ENCODE measurements at regions not wholly inside any gene's neighbourhood (a gene's known extent, or its start where the extent isn't known, plus 50 kb on each side); places are given as distances from the start of the nearest gene placed in this dataset.
"Not testable (repeated sequence)": the region's sequence is repeated elsewhere in the genome, so short reads cannot be mapped to it uniquely, and the experiment has no call there.

GRCh38 chr4:3368841-3369760, 72.7 kb upstream of the HGFAC start:
- no peak for FAIRE-seq

GRCh38 chr4:3369781-3370674, 71.7 kb upstream of the HGFAC start:
- no peak for TF ChIP-seq POLR2A (IDR thresholded peaks at IDR 0.05; ENCODE audit: low read depth, low read length)
- no peak for FAIRE-seq
- peak; percentile 57 for DNase-seq (ENCODE audit: insufficient read length, low spot score)

More at GRCh38 chr4:3368841-3369760, 72.7 kb upstream of the HGFAC start:
- TF ChIP-seq POLR2A (IDR thresholded peaks at IDR 0.05; ENCODE audit: low read depth, low read length), result no peak
- no peak for DNase-seq (ENCODE audit: insufficient read length, low spot score)

- DNase-seq (ENCODE audit: insufficient read length, low spot score) (no peak), FAIRE-seq (no peak)
- no peak for TF ChIP-seq POLR2A (IDR thresholded peaks at IDR 0.05; ENCODE audit: low read depth, low read length)
Observed at GRCh38 chr4:3371033-3372001, 70.5 kb upstream of the HGFAC start.

GRCh38 chr4:3372264-3372932, 69.4 kb upstream of the HGFAC start:
- FAIRE-seq (no peak), DNase-seq (ENCODE audit: insufficient read length, low spot score) (no peak)
- no peak for TF ChIP-seq POLR2A (IDR thresholded peaks at IDR 0.05; ENCODE audit: low read depth, low read length)

GRCh38 chr4:3372933-3373465, 68.8 kb upstream of the HGFAC start:
- DNase-seq (ENCODE audit: insufficient read length, low spot score), result no peak
- no peak for FAIRE-seq
- TF ChIP-seq POLR2A (IDR thresholded peaks at IDR 0.05; ENCODE audit: low read depth, low read length), result no peak

GRCh38 chr4:3373468-3373867, 68.3 kb upstream of the HGFAC start:
- DNase-seq (ENCODE audit: insufficient read length, low spot score), result no peak
- no peak for TF ChIP-seq POLR2A (IDR thresholded peaks at IDR 0.05; ENCODE audit: low read depth, low read length)
- no peak for FAIRE-seq

GRCh38 chr4:3374011-3374645, 67.6 kb upstream of the HGFAC start:
- FAIRE-seq (no peak), DNase-seq (ENCODE audit: insufficient read length, low spot score) (no peak)
- TF ChIP-seq POLR2A (IDR thresholded peaks at IDR 0.05; ENCODE audit: low read depth, low read length), result no peak

- no peak for FAIRE-seq
- TF ChIP-seq POLR2A (IDR thresholded peaks at IDR 0.05; ENCODE audit: low read depth, low read length), result no peak
- no peak for DNase-seq (ENCODE audit: insufficient read length, low spot score)
Observed at GRCh38 chr4:3374667-3375066, 67.1 kb upstream of the HGFAC start.

- FAIRE-seq (no peak), DNase-seq (ENCODE audit: insufficient read length, low spot score) (peak; percentile 77)
- TF ChIP-seq POLR2A (IDR thresholded peaks at IDR 0.05; ENCODE audit: low read depth, low read length), result no peak
Observed at GRCh38 chr4:3375688-3376087, 66.1 kb upstream of the HGFAC start.

- no peak for FAIRE-seq
- TF ChIP-seq POLR2A (IDR thresholded peaks at IDR 0.05; ENCODE audit: low read depth, low read length), result no peak
- no peak for DNase-seq (ENCODE audit: insufficient read length, low spot score)
Observed at GRCh38 chr4:3376266-3376665, 65.5 kb upstream of the HGFAC start.

GRCh38 chr4:3377557-3377956, 64.2 kb upstream of the HGFAC start:
- TF ChIP-seq POLR2A (IDR thresholded peaks at IDR 0.05; ENCODE audit: low read depth, low read length), result no peak
- DNase-seq (ENCODE audit: insufficient read length, low spot score), result no peak
- no peak for FAIRE-seq

GRCh38 chr4:3380336-3380735, 61.4 kb upstream of the HGFAC start:
- not testable (repeated sequence) for FAIRE-seq; DNase-seq (ENCODE audit: insufficient read length, low spot score)

- not testable (repeated sequence) for DNase-seq (ENCODE audit: insufficient read length, low spot score); FAIRE-seq
Observed at GRCh38 chr4:3381208-3381607, 60.6 kb upstream of the HGFAC start.

All from H54 (cell line).